ENCODE measurements at regions not wholly inside any gene's neighbourhood (a gene's known extent, or its start where the extent isn't known, plus 50 kb on each side); places are given as distances from the start of the nearest gene placed in this dataset.
"Not testable (repeated sequence)": the region's sequence is repeated elsewhere in the genome, so short reads cannot be mapped to it uniquely, and the experiment has no call there.

DNA sequence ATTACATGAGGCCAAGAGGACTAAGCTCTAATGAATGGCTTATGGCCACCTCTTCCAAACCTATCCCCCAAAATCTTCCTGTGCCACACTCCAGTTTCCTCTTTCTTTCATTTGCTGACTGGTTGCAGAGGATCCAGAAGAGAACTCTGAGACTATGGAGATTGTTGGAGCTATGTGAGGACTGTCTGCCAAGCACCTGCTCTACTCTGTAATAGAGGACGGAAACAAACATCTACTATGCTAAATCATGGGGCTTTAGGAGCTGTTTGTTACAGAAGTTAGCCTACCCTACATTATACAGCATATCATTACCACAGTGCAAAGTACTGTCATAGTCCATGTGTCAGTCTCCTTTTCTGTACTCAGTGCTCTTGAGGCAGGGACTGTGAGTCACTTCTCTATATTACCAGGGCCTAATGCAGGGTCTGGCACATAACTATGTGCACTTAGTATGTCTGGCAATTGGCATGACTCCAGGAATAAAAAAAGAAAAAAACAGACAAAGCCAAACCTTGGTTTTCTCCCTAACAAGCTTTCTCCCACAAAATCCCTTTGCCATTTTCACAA, 95.1 kb downstream of the RPAP3 start:
- DNase-seq, result no peak

DNA sequence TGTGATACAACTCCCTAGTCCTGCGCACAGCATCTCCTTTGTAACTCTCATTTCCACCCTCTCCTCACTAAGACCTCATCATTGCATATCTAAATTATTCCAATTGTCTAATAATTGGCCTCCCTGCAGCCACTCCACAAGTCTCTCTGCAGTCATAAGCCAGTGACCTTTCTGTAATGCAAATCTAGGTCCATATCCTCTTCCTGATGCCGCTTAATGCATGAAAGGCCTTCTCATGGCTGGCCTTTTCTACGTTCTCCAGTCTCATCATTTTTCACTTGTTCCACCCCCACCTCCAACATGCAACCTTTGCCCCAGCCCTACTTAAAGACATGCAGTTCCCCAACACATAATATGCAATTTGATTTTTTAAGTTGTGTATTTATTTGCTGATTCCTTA, 96.0 kb downstream of the RPAP3 start:
- DNase-seq, result no peak

DNA sequence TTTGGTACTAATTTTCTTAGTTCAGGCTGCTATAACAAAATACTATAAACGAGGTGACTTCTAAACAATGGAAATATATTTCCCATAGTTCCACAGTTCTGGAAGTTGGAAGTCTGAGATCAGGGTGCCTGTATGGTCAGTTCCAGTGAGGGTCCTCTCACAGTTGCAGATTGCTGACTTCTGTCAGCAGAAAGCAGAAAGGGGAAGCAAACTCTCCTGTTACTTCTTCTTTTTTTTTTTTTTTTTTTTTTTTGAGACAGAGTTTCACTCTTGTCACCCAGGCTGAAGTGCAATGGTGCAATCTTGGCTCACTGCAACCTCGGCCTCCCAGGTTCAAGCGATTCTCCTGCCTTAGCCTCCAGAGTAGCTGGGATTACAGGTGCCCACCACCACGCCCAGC, 97.2 kb downstream of the RPAP3 start:
- not testable (repeated sequence) for DNase-seq

DNA sequence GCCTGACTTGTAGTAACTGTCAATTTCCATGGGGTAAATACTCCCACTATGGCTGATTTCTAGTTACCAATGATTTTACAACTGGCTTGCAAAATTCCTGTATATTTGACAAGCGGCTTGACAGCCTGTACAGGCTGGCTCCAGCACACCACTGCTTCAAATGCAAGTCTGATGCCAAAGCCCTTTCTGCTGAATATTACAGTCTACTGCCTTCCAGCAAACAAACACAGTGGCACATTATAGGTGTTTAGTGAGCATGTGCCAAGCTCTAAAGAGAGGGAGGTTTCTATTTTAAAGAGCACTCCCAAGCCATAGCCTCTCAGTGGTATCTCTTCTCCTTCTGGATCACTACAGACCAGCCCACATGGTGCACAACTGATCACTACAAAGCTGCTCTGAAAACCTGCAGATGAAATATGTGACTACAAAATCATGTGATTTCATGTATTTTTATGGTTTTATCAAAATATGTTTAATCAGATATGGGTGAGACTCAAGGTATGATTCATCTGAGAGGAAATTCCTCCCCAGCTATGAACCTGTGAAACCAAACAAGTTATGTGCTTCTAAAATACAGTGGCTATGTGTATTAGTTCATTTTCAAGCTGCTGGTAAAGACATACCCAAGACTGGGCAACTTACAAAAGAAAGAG, 101.5 kb downstream of the RPAP3 start:
- DNase-seq, result no peak

DNA sequence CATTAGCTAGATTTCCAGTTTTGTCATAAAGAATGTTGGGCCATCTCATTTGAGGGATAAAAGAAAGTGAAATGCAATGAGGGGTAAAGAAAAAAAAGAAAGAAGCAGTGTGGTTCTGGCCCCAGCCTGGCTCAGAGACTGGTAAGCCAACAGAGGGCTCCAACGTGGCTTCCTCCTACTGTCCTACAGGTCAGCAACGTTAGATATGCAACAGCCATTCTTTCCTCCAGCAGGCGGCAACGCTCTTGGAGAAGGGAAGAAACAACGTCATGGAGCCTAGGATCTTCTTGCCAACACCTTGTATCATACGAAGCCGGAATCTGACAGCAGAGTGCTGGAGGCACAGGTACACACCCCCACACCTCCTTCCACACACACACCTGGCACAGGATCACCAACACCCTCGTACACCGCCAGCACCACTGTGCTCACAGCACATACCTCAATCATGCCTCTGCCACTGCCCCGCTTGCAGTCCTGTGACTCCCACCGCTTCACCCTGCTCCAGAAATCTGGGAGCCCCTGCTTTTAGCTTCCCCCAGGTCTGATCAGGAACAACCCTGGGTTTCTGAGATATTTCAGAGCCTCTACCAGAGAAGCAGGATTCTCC, 102.8 kb downstream of the RPAP3 start:
- DNase-seq, result no peak

DNA sequence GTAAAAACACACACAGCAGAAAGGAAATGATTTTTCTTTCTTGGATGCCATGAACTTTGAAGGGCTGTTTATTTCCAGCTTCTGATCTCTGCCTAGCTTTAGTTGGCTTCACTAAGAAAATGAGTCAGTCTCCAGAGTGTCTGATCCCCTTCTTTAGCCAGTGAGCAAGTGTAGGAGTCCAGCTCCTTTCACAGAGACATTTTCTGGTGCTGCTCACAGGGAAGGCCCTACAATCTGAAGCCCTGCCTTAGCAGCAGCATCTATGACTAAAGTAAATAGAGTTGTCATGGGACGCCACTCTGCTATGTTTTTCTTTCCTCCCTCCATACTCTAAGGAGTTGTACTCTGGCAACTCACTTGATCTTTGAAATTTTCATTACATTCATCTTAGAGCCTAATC, 103.5 kb downstream of the RPAP3 start:
- no peak for DNase-seq

DNA sequence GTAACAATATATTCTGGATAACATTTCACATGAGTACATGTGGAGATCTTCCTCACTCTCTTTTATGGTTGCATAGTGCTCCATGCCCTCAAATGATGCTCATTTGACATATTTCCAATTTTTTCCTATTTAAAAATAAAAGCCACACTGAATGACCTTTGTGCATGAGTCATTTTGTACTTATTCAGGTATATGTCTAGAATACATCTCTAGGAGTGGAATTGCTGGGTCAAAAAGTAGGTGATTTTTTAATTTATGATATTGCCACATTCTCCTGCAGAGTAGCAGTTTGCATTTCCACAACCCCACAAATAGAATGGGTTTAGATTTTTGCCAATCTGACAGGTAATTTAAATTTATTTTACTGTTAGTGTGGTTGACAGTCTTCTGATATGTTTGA, 104.8 kb downstream of the RPAP3 start:
- DNase-seq, result no peak

GRCh38 chr12:47591795-47592194, 114.0 kb downstream of the RPAP3 start:
- DNase-seq, result no peak

- DNase-seq, result no peak
Observed at GRCh38 chr12:47591361-47591791, 114.5 kb downstream of the RPAP3 start.

GRCh38 chr12:47590771-47591360, 115.0 kb downstream of the RPAP3 start:
- no peak for DNase-seq

DNA sequence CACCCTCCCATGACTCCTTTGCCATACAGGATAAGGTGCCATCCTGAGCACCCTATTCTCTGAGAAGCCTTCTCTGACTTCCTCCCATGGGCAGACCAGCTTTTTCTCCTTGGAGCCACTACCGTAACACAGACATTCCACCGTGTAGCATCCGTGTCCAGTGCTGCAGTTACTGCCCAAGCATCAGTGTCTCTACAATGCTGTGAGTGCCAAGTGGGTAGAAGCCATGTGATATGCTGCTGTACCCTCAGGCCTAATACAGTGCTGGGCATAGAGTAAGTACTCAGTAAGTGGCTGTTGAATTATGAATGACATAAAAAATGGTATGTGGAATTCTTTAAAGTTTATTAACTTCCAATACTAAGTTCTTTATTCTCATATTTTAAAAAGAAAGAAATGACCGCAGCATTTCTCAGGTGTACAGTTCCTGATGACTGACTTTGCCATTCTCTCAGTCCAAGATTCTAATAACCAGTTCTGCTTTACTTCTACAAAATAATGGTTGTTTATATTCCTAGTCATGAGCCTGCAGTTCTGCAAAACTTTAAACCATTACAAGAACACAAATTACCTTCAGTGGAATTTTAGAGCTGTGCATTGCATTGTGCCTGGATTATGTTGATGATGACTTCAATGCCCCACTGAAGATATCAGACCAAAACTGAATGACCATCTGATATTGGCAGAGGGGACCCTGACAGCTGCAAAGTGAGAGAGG, 118.7 kb downstream of the RPAP3 start:
- no peak for DNase-seq

- no peak for DNase-seq
Observed at GRCh38 chr12:47585507-47585906, 120.3 kb downstream of the RPAP3 start.

GRCh38 chr12:47578836-47579235, 127.0 kb downstream of the RPAP3 start:
- DNase-seq, result no peak

DNA sequence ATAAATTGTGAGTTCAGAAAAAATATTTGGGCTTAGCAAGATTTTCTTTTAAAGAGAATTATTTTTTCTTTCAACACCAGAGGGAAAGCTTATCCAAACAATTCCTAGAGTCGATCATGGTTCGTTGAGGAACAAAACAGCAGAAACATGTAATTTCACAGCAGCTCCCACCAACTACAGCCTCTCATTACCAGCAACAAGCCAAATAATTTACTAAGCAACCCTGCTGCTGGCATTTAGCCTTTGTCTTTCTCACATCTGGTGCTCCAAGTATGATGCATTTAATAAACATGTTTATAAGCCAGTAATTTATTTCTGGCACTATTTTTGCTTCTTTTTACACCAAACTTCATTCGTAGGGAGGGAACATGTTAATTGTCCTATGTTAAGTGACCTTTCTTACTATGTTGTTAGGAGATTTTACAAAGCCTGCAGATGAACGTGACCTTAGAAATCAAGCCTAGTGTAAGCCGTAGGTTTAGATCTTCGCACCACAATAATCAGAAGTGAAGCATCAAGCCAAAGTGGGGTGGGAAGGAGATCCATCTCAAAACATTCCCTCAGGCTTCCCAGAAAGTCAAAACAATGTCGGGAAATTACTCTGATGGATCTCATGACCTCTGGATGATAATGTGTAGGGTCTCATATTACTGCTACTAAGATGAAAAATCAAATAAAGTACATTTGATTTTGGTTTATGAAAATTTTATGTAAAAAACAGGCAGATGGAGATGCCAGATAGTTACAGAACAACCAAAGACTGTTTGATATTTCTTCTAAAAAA, 128.4 kb downstream of the RPAP3 start:
- DNase-seq, result no peak

GRCh38 chr12:47576289-47576945, 129.4 kb downstream of the RPAP3 start:
- DNase-seq, result no peak

GRCh38 chr12:47574252-47575021, 131.4 kb downstream of the RPAP3 start:
- no peak for DNase-seq

- no peak for DNase-seq
Observed at GRCh38 chr12:47573146-47573659, 132.6 kb downstream of the RPAP3 start.

DNA sequence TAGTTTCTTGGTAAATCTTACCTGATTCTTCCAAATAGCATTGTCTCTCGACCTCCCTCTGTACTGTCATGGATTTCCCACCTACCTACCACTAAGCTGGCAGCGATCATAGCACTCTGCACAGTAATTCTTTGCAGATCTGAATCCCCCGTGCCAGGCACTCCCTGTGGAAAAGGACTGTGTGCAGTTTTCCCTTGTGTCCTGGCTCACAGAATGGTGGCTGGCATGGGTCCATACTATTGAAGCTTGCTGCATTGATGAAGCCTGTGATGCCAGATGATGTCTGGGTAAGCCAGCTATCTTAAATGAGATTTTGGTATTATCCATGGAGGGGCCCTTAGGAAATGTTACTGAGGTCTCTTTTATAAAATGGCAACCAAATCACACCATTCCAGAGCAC, 135.7 kb downstream of the RPAP3 start:
- DNase-seq, result no peak

- DNase-seq, result no peak
Observed at GRCh38 chr12:47562201-47562600, 143.6 kb downstream of the RPAP3 start.

DNA sequence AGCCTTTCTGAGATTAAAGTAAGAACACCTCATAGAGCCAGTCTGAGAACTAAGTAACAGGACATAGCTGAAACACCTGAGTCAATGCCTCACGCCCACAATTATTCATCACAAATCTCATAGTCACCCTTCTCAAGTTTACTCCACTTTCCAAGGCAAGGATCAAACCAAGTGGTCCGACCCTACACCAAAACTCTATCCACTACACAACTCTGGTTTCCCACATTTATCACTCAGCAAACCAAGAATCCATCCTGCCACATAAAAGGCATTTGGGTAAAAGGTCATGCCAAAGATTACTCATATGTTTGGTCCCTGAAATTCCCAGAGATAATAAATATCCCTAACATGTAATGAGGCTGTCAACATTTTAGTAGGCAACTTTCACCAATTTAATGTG, 144.1 kb downstream of the RPAP3 start:
- DNase-seq, result no peak

GRCh38 chr12:47560415-47560814, 145.4 kb downstream of the RPAP3 start:
- DNase-seq, result no peak
